IPS DF 4.7 (cell line): ENCODE measurements at regions not wholly inside any gene's neighbourhood (a gene's known extent, or its start where the extent isn't known, plus 50 kb on each side); places are given as distances from the start of the nearest gene placed in this dataset.

Experiments
- DNase-seq: peaks from one replicate; pipeline ENCODE4 v3.0.0-alpha.2; 2013; ENCODE audit warnings: low spot score; ENCODE audit errors: extremely low read depth

GRCh38 chr12:92196368-92196767, 50.7 kb upstream of the BTG1 start:
- DNase-seq: no peak
